ENCODE measurements at regions not wholly inside any gene's neighbourhood (a gene's known extent, or its start where the extent isn't known, plus 50 kb on each side); places are given as distances from the start of the nearest gene placed in this dataset.
"Not testable (repeated sequence)": the region's sequence is repeated elsewhere in the genome, so short reads cannot be mapped to it uniquely, and the experiment has no call there.

DNA sequence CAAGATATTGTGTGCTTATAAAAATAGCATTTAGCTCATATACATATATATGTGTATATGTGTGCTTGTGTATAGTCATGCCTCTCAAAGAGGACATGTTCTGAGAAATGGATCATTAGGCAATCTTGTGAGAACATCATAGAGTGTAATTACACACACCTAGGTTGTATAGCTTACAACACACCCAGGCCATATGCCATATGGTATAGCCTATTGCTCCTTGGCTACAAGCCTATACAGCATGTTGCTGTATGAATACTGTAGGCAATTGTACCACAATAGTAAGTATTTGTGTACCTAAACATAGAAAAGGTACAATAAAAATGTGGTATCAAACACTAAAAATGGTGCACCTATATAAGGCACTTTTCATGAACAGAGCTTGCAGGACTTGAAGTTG is 1510.5 kb upstream of the LRRTM3 start:
- TF ChIP-seq, protein P1, sequence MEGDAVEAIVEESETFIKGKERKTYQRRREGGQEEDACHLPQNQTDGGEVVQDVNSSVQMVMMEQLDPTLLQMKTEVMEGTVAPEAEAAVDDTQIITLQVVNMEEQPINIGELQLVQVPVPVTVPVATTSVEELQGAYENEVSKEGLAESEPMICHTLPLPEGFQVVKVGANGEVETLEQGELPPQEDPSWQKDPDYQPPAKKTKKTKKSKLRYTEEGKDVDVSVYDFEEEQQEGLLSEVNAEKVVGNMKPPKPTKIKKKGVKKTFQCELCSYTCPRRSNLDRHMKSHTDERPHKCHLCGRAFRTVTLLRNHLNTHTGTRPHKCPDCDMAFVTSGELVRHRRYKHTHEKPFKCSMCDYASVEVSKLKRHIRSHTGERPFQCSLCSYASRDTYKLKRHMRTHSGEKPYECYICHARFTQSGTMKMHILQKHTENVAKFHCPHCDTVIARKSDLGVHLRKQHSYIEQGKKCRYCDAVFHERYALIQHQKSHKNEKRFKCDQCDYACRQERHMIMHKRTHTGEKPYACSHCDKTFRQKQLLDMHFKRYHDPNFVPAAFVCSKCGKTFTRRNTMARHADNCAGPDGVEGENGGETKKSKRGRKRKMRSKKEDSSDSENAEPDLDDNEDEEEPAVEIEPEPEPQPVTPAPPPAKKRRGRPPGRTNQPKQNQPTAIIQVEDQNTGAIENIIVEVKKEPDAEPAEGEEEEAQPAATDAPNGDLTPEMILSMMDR (IDR thresholded peaks at IDR 0.05; ENCODE audit: insufficient read depth, low read depth, low read length, missing control alignments), result no peak
- H3K4me3 ChIP-seq (ENCODE audit: low read depth, low read length), result no peak overlapping the region
- no peak for DNase-seq (ENCODE audit: low read depth)

DNA sequence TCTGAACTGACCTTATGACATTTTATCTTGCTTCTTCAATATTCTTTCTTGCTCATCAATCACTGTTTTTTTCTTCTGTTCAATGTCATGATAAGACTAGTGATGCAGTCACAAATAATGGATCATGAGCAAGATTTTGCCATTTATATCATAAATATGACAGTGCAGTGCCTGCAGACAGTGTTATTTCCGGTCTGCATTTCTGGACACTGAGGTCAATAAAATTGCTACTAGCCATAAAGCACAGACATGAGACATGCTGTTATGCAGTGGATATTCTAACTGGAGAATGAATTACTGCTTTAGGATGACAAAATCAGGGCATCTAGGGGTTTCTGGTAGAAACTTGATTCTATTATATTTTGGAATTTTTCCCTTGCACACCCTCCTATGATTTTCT is 1509.7 kb upstream of the LRRTM3 start:
- no peak overlapping the region for H3K4me3 ChIP-seq (ENCODE audit: low read depth, low read length)
- DNase-seq (ENCODE audit: low read depth), result no peak
- TF ChIP-seq, protein P1 (IDR thresholded peaks at IDR 0.05; ENCODE audit: insufficient read depth, low read depth, low read length, missing control alignments), result no peak

DNA sequence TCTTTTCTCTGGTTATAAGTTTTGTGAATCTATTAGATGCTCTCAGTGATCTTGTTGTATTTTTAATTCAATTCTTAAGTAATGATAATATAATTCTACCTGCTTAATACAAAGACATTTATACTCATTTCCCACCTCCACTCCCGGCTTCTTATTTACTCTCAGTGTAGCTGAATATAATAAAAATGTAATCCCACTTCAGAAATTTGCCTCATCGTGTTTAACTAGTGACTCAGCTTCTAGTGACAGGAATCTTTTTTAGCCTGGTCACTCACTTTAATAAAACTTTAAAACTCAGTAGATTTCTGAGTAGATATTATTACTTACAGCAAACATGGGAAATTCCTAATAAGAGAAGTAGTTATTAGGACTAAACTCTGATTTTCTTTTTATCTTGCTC is 1506.2 kb upstream of the LRRTM3 start:
- TF ChIP-seq, protein P1 (IDR thresholded peaks at IDR 0.05; ENCODE audit: insufficient read depth, low read depth, low read length, missing control alignments), result no peak

DNA sequence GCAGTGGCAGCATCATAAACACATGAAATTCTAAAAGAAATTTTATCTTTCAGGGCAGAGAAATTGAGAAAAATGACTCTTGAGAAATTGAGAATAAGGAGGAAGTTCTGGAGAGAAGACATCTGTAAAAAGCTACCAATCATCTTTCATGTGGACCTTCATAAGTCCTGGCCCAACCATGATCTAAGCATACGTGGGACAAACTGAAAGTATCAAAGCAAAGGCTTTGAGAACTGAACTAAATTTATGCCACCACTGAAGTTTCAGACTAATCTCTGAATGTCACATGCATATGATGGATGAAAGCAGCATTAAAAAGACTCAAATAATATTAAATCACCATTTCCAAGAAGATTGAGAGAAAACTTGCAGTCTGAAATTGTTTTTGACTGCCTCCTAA is 1502.8 kb upstream of the LRRTM3 start:
- TF ChIP-seq, protein P1 (IDR thresholded peaks at IDR 0.05; ENCODE audit: insufficient read depth, low read depth, low read length, missing control alignments), result no peak
- no peak overlapping the region for H3K4me3 ChIP-seq (ENCODE audit: low read depth, low read length)
- peak; percentile 1 for DNase-seq (ENCODE audit: low read depth)

More for the DNA sequence above, 1506.2 kb upstream of the LRRTM3 start:
- DNase-seq (ENCODE audit: low read depth), result no peak
- H3K4me3 ChIP-seq (ENCODE audit: low read depth, low read length), result no peak overlapping the region

DNA sequence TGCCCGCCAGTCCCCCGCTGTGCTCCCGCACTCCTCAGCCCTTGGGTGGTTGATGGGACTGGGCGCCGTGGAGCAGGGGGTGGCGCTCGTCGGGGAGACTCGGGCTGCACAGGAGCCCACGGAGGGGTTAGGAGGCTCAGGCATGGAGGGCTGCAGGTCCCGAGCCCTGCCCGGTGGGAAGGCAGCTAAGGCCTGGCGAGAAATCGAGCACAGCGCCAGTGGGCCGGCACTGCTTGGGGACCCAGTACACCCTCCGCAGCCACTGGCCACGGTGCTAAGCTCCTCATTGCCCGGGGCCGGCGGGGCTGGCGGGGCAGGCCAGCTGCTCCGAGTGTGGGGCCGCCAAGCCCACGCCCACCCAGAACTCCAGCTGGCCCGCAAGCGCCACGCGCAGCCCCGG is 1496.5 kb upstream of the LRRTM3 start:
- DNase-seq (ENCODE audit: low read depth); H3K4me3 ChIP-seq (ENCODE audit: low read depth, low read length): not testable (repeated sequence)

DNA sequence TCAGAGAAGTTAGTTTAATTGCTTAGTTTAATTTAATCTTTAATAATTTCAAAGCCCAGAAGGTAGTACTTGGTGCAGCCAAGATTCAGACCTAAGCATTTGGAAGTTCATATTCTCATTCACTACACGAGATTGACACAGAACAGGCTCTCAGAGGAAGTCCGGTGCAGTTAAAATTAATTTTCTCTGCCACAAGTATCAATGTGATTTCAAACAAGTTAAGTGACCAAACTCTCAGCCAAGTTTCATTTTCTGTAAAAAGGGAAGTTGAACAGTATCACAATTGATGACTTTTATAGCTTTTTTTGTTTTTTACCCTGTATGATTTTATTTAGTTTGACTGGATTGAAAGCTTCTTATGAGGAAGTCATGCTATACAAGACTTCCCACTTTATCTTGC is 1494.9 kb upstream of the LRRTM3 start:
- H3K4me3 ChIP-seq (ENCODE audit: low read depth, low read length), result no peak overlapping the region
- DNase-seq (ENCODE audit: low read depth), result peak; percentile 5
- TF ChIP-seq, protein P1 (IDR thresholded peaks at IDR 0.05; ENCODE audit: insufficient read depth, low read depth, low read length, missing control alignments), result no peak

DNA sequence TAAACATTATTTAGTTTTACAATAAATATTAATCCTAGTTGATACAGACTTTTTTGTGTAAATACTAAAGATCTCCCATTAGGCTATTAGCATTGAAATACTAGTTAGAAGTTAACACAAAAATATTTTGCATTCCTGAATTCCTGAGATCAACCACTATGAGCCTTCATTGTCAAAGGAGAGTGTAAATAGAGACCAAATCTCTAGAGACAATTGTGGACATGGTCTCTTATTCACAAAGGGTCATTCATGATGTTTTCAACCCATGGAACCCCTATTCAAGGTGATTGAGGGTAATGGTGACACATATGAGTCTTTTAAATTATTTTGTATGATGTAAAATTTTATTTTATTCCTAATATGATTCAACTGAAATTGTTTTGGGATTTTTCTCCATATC is 1454.8 kb upstream of the LRRTM3 start:
- H3K4me3 ChIP-seq (ENCODE audit: low read depth, low read length), result no peak overlapping the region
- TF ChIP-seq, protein P1 (IDR thresholded peaks at IDR 0.05; ENCODE audit: insufficient read depth, low read depth, low read length, missing control alignments), result no peak
- no peak for DNase-seq (ENCODE audit: low read depth)
